Osteoblast (primary cell): ENCODE measurements at regions not wholly inside any gene's neighbourhood (a gene's known extent, or its start where the extent isn't known, plus 50 kb on each side); places are given as distances from the start of the nearest gene placed in this dataset.
"Not testable (repeated sequence)": the region's sequence is repeated elsewhere in the genome, so short reads cannot be mapped to it uniquely, and the experiment has no call there.

Experiments
- DNase-seq: peaks from one replicate; pipeline ENCODE4 v3.0.0; 2011; ENCODE audit warnings: low spot score, mixed read lengths; ENCODE audit not compliant: insufficient read length; ENCODE audit errors: missing footprints
- H2AFZ ChIP-seq: 2 replicates; pipeline ENCODE4 v1.6.0; 2011; ENCODE audit warnings: mild to moderate bottlenecking, low read length
- H3K27ac ChIP-seq: 2 replicates; pipeline ENCODE4 v1.5.1; 2011; ENCODE audit warnings: mild to moderate bottlenecking, low read depth, low read length, moderate library complexity
- H3K27me3 ChIP-seq: 2 replicates; pipeline ENCODE4 v1.6.0; 2012; ENCODE audit warnings: mild to moderate bottlenecking, control low read depth, inconsistent platforms, low read length, moderate library complexity; ENCODE audit not compliant: insufficient read depth
- H3K36me3 ChIP-seq: 2 replicates; pipeline ENCODE4 v1.5.1; 2011; ENCODE audit warnings: mild to moderate bottlenecking, low read length, control low read depth, moderate library complexity; ENCODE audit not compliant: insufficient read depth
- H3K4me1 ChIP-seq: 2 replicates; pipeline ENCODE4 v1.5.1; 2011; ENCODE audit warnings: mild to moderate bottlenecking, low read length, control low read depth, moderate library complexity; ENCODE audit not compliant: insufficient read depth
- H3K4me2 ChIP-seq: 2 replicates; pipeline ENCODE4 v1.6.0; 2011; ENCODE audit warnings: mild to moderate bottlenecking, low read length; ENCODE audit not compliant: insufficient read depth
- H3K4me3 ChIP-seq: fragments of 200-600 bp; sonication (generic); 3 replicates; pipeline ENCODE4 v1.5.1; 2012; ENCODE audit warnings: mild to moderate bottlenecking, low read length, inconsistent platforms; ENCODE audit not compliant: insufficient read depth
- H3K79me2 ChIP-seq: 2 replicates; pipeline ENCODE4 v1.6.0; 2012; ENCODE audit warnings: mild to moderate bottlenecking, low read length, control low read depth, inconsistent platforms; ENCODE audit not compliant: insufficient read depth
- H3K9me3 ChIP-seq: 2 replicates; pipeline ENCODE4 v1.5.1; 2011; ENCODE audit warnings: low read depth, low read length, control low read depth
- H4K20me1 ChIP-seq: 2 replicates; pipeline ENCODE4 v1.6.0; 2012; ENCODE audit warnings: mild to moderate bottlenecking, low read length, control low read depth; ENCODE audit not compliant: insufficient read depth
- CTCF ChIP-seq: IDR thresholded peaks from 2 replicates; pipeline ENCODE4 v1.5.1; 2011; ENCODE audit warnings: mild to moderate bottlenecking, low read depth, low read length, moderate library complexity; ENCODE audit errors: extremely low read depth

GRCh38 chr2:155980941-155981560 is 351.5 kb downstream of the NR4A2 start:
- Histone ChIP-seq H3K9me3 (no peaks in the 10 kb centered on the region), H2AFZ (no peak overlapping the region), H3K4me3 (no peak overlapping the region), H3K27me3 (no peaks in the 10 kb centered on the region), H4K20me1 (no peaks in the 10 kb centered on the region), H3K36me3 (no peaks in the 10 kb centered on the region), H3K27ac (no peak overlapping the region), H3K4me2 (no peak overlapping the region), H3K79me2 (no peaks in the 10 kb centered on the region), H3K4me1 (no peaks in the 10 kb centered on the region)
- no peak for TF ChIP-seq CTCF
- DNase-seq: no peak

- no peak for DNase-seq
- no peaks in the 10 kb centered on the region for H3K27me3 ChIP-seq
- no peaks in the 10 kb centered on the region for H3K79me2 ChIP-seq
- no peak overlapping the region for H3K4me2 ChIP-seq
- no peaks in the 10 kb centered on the region for H3K36me3 ChIP-seq
- H3K27ac ChIP-seq: no peak overlapping the region
- H3K4me1 ChIP-seq: no peaks in the 10 kb centered on the region
- TF ChIP-seq CTCF: no peak
- no peak overlapping the region for H3K4me3 ChIP-seq
- no peaks in the 10 kb centered on the region for H4K20me1 ChIP-seq
- no peak overlapping the region for H2AFZ ChIP-seq
- no peaks in the 10 kb centered on the region for H3K9me3 ChIP-seq
Measured at GRCh38 chr2:155975734-155976133, 356.8 kb downstream of the NR4A2 start.

- H3K4me3 ChIP-seq: no peak overlapping the region
- no peaks in the 10 kb centered on the region for H3K79me2 ChIP-seq
- DNase-seq: no peak
- no peak for TF ChIP-seq CTCF
- no peaks in the 10 kb centered on the region for H3K9me3 ChIP-seq
- no peak overlapping the region for H3K4me2 ChIP-seq
- H2AFZ ChIP-seq: no peak overlapping the region
- H3K4me1 ChIP-seq: no peaks in the 10 kb centered on the region
- H3K27me3 ChIP-seq: no peaks in the 10 kb centered on the region
- H3K36me3 ChIP-seq: no peaks in the 10 kb centered on the region
- no peak overlapping the region for H3K27ac ChIP-seq
- no peaks in the 10 kb centered on the region for H4K20me1 ChIP-seq
Measured at GRCh38 chr2:155972916-155973315, 359.6 kb downstream of the NR4A2 start.

- H2AFZ ChIP-seq, H3K27ac ChIP-seq, H3K4me2 ChIP-seq, H3K79me2 ChIP-seq, H3K4me3 ChIP-seq, H3K4me1 ChIP-seq, H3K9me3 ChIP-seq, H3K27me3 ChIP-seq, H4K20me1 ChIP-seq, H3K36me3 ChIP-seq, DNase-seq: not testable (repeated sequence)
Measured at GRCh38 chr2:155966064-155966471, 366.5 kb downstream of the NR4A2 start.
